ENCODE measurements at regions not wholly inside any gene's neighbourhood (a gene's known extent, or its start where the extent isn't known, plus 50 kb on each side); places are given as distances from the start of the nearest gene placed in this dataset.

GRCh38 chr16:10265770-10266615, 83.8 kb upstream of the GRIN2A start (continued):
- TF ChIP-seq ZNF462 (CRISPR knock-in tag; IDR thresholded peaks at IDR 0.05) (no peak), CREB1 (CRISPR knock-in tag; IDR thresholded peaks at IDR 0.05; ENCODE audit: low read depth) (no peak), NANOG (IDR thresholded peaks at IDR 0.05; ENCODE audit: borderline replicate concordance) (no peak), STAT1 (IDR thresholded peaks at IDR 0.05; ENCODE audit: unreplicated experiment) (no peak), JUNB (IDR thresholded peaks at IDR 0.05; ENCODE audit: unreplicated experiment) (no peak)

GRCh38 chr16:10266809-10267208, 84.6 kb upstream of the GRIN2A start:
- H3K36me3 Mint-ChIP-seq (ENCODE audit: low read depth) = peaks cover 5% of the 10 kb centered on the region; the same call in 2 of the 3 replicates
- TF ChIP-seq ETS1 (IDR thresholded peaks at IDR 0.05) = no peak
- no peak for TF ChIP-seq POLR2AphosphoS5 (IDR thresholded peaks at IDR 0.05; ENCODE audit: low read depth)
- TF ChIP-seq EZH2 (IDR thresholded peaks at IDR 0.05; ENCODE audit: low read depth, unreplicated experiment) = no peak
- TF ChIP-seq CTCF (conservative IDR thresholded peaks at IDR 0.05; ENCODE audit: low read depth in 2 of 2) = no peak
- no peak for TF ChIP-seq JUNB (IDR thresholded peaks at IDR 0.05; ENCODE audit: unreplicated experiment)
- no peak for TF ChIP-seq REST (IDR thresholded peaks at IDR 0.05; ENCODE audit: unreplicated experiment)
- no peak for TF ChIP-seq NANOG (IDR thresholded peaks at IDR 0.05; ENCODE audit: borderline replicate concordance)
- no peak for TF ChIP-seq CREB1 (CRISPR knock-in tag; IDR thresholded peaks at IDR 0.05; ENCODE audit: low read depth)
- TF ChIP-seq STAT1 (IDR thresholded peaks at IDR 0.05; ENCODE audit: unreplicated experiment) = no peak
- no peak for TF ChIP-seq ZNF114 (CRISPR knock-in tag; IDR thresholded peaks at IDR 0.05)

More at GRCh38 chr16:10266809-10267208, 84.6 kb upstream of the GRIN2A start:
- DNase-seq (ENCODE audit: low spot score) (no peak), ATAC-seq (no peak)
- Histone ChIP-seq H3F3A (replicated peaks; ENCODE audit: low read depth) (no peaks in the 10 kb centered on the region), H3K79me2 (replicated peaks; ENCODE audit: insufficient read depth) (no peaks in the 10 kb centered on the region), H3K4me2 (no peak overlapping the region), H3K27ac (ENCODE audit: low read depth) (no peak overlapping the region), H3K27me3 (ENCODE audit: insufficient read depth) (no peaks in the 10 kb centered on the region), H4K20me1 (replicated peaks; ENCODE audit: insufficient read depth) (no peaks in the 10 kb centered on the region), H3K9me2 (ENCODE audit: insufficient read depth) (no peaks in the 10 kb centered on the region), H3K4me3 (no peak overlapping the region), H2AFZ (no peak overlapping the region), H3K36me3 (ENCODE audit: insufficient read depth) (no peaks in the 10 kb centered on the region), H3K4me1 (ENCODE audit: insufficient read depth) (no peaks in the 10 kb centered on the region)
- no peaks in the 10 kb centered on the region for H3K27me3 Mint-ChIP-seq (ENCODE audit: insufficient read depth, low read depth, poor library complexity)
- no peaks in the 10 kb centered on the region; the same call in 2 of the 3 replicates for H3K4me1 Mint-ChIP-seq
- peaks cover 18% of the 10 kb centered on the region for H3K9me3 Mint-ChIP-seq
- H3K4me3 Mint-ChIP-seq = no peak overlapping the region
- no peak overlapping the region for H3K27ac Mint-ChIP-seq

Data from GM23338 (cell line).